IPS-15b (cell line): ENCODE measurements at regions not wholly inside any gene's neighbourhood (a gene's known extent, or its start where the extent isn't known, plus 50 kb on each side); places are given as distances from the start of the nearest gene placed in this dataset.
A peak's percentile ranks its signal among the peaks of the same experiment; 100 is the strongest.

Source experiments
- H3K27me3 ChIP-seq: one replicate; pipeline ENCODE4 v1.6.1; 2013; ENCODE audit warnings: low read length; ENCODE audit not compliant: control insufficient read depth, insufficient read depth
- H3K36me3 ChIP-seq: one replicate; pipeline ENCODE4 v1.6.1; 2013; ENCODE audit warnings: low read length; ENCODE audit not compliant: control insufficient read depth, insufficient read depth
- H3K4me1 ChIP-seq: one replicate; pipeline ENCODE4 v1.6.1; 2013; ENCODE audit warnings: mild to moderate bottlenecking, low read length; ENCODE audit not compliant: control insufficient read depth, insufficient read depth
- H3K4me3 ChIP-seq: one replicate; pipeline ENCODE4 v1.5.1; 2013; ENCODE audit warnings: low read depth, low read length
- H3K9ac ChIP-seq: one replicate; pipeline ENCODE4 v1.6.1; 2013; ENCODE audit warnings: low read depth, mild to moderate bottlenecking, low read length
- H3K9me3 ChIP-seq: one replicate; pipeline ENCODE4 v1.6.1; 2013; ENCODE audit warnings: mild to moderate bottlenecking, low read length; ENCODE audit not compliant: control insufficient read depth, insufficient read depth

- no peaks in the 10 kb centered on the region for H3K27me3 ChIP-seq
- H3K9ac ChIP-seq = no peak overlapping the region
- no peaks in the 10 kb centered on the region for H3K9me3 ChIP-seq
- H3K4me1 ChIP-seq = no peaks in the 10 kb centered on the region
- H3K4me3 ChIP-seq = no peak overlapping the region
- no peaks in the 10 kb centered on the region for H3K36me3 ChIP-seq
Measured at GRCh38 chr11:112553205-112553731, 292.6 kb upstream of the PLET1 start.

GRCh38 chr11:112554586-112554985 lies 293.9 kb upstream of the PLET1 start:
- Histone ChIP-seq H3K9ac (no peak overlapping the region), H3K9me3 (no peaks in the 10 kb centered on the region), H3K4me1 (no peaks in the 10 kb centered on the region), H3K4me3 (no peak overlapping the region), H3K27me3 (no peaks in the 10 kb centered on the region), H3K36me3 (no peaks in the 10 kb centered on the region)

- Histone ChIP-seq H3K36me3 (no peaks in the 10 kb centered on the region), H3K9ac (peak overlapping the region; percentile 9), H3K4me1 (no peaks in the 10 kb centered on the region), H3K27me3 (no peaks in the 10 kb centered on the region), H3K9me3 (no peaks in the 10 kb centered on the region), H3K4me3 (no peak overlapping the region)
Measured at GRCh38 chr11:112555491-112556364, 295.1 kb upstream of the PLET1 start.

GRCh38 chr11:112558691-112559090 lies 298.0 kb upstream of the PLET1 start:
- Histone ChIP-seq H3K4me3 (no peak overlapping the region), H3K27me3 (no peaks in the 10 kb centered on the region), H3K4me1 (no peaks in the 10 kb centered on the region), H3K9me3 (no peaks in the 10 kb centered on the region), H3K36me3 (no peaks in the 10 kb centered on the region), H3K9ac (no peak overlapping the region)

DNA sequence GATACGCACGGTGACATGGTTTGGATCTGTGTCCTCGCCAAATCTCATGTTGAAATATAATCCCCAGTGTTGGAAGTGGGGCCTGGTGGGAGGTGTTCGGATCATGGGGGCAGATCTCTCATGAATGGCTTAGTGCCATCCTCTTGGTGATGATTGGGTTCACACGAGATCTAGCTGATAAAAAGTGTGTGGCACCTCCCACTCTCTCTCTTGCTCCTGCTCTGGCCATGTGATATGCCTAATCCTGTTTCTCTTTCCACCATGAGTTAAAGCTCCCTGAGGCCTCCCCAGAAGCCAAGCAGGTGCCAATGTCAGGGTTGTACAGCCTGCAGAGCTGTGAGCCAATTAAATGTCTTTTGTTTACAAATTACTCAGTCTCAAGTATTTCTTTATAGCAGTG lies 303.1 kb upstream of the PLET1 start:
- H3K27me3 ChIP-seq = no peaks in the 10 kb centered on the region
- H3K9me3 ChIP-seq = no peaks in the 10 kb centered on the region
- H3K9ac ChIP-seq = no peak overlapping the region
- no peaks in the 10 kb centered on the region for H3K4me1 ChIP-seq
- H3K4me3 ChIP-seq = no peak overlapping the region
- H3K36me3 ChIP-seq = no peaks in the 10 kb centered on the region

- Histone ChIP-seq H3K36me3 (no peaks in the 10 kb centered on the region), H3K9me3 (no peaks in the 10 kb centered on the region), H3K9ac (no peak overlapping the region), H3K27me3 (no peaks in the 10 kb centered on the region), H3K4me1 (no peaks in the 10 kb centered on the region), H3K4me3 (no peak overlapping the region)
Measured at GRCh38 chr11:112564228-112564955, 303.7 kb upstream of the PLET1 start.

- H3K9ac ChIP-seq = no peak overlapping the region
- H3K36me3 ChIP-seq = no peaks in the 10 kb centered on the region
- H3K9me3 ChIP-seq = no peaks in the 10 kb centered on the region
- no peak overlapping the region for H3K4me3 ChIP-seq
- no peaks in the 10 kb centered on the region for H3K27me3 ChIP-seq
- no peaks in the 10 kb centered on the region for H3K4me1 ChIP-seq
Measured at GRCh38 chr11:112565551-112565950, 304.9 kb upstream of the PLET1 start.

DNA sequence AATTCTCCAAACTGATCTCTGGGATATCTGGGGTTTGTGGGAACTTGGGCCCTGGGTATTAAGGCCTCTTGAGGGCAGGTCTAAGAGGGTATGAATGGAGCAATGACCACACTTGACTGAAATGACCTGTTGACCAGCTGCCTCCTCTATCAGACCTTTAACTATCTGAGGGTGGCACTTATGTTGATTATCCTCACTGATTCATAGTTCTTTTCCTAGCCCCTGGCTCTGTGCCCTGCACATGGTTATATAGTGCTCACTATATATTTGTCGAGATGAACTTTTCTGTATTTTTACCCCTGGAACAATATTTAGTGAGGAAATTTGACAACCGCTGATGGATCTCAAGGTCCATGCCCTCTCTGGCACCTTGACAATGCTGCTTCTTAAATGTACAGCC lies 305.5 kb upstream of the PLET1 start:
- H3K36me3 ChIP-seq = no peaks in the 10 kb centered on the region
- no peaks in the 10 kb centered on the region for H3K4me1 ChIP-seq
- no peaks in the 10 kb centered on the region for H3K9me3 ChIP-seq
- H3K9ac ChIP-seq = no peak overlapping the region
- H3K27me3 ChIP-seq = no peaks in the 10 kb centered on the region
- no peak overlapping the region for H3K4me3 ChIP-seq

DNA sequence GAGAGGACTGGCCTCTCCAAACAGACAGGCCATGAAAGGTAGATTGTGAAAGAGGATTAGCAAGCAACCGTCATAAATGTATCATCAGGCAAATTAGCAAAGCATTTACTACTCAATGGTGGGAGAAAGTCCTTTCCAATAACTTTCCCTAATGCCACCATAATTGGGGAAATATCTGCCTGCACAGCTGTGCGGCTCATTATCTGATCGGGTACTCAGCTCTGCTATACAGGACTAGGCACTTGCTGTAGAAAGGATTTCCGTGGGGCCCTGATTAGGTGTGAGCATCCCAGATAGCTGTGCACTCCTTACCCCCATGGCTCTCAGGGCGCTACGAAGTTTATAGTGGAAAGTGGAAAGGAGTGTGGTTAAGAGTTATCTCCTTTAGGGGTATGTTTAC lies 309.7 kb upstream of the PLET1 start:
- Histone ChIP-seq H3K9ac (no peak overlapping the region), H3K4me1 (no peaks in the 10 kb centered on the region), H3K27me3 (no peaks in the 10 kb centered on the region), H3K9me3 (no peaks in the 10 kb centered on the region), H3K36me3 (no peaks in the 10 kb centered on the region), H3K4me3 (no peak overlapping the region)

- no peaks in the 10 kb centered on the region for H3K36me3 ChIP-seq
- H3K27me3 ChIP-seq = no peaks in the 10 kb centered on the region
- no peak overlapping the region for H3K9ac ChIP-seq
- H3K4me1 ChIP-seq = no peaks in the 10 kb centered on the region
- H3K4me3 ChIP-seq = no peak overlapping the region
- H3K9me3 ChIP-seq = no peaks in the 10 kb centered on the region
Measured at GRCh38 chr11:112579282-112579681, 318.6 kb upstream of the PLET1 start.

DNA sequence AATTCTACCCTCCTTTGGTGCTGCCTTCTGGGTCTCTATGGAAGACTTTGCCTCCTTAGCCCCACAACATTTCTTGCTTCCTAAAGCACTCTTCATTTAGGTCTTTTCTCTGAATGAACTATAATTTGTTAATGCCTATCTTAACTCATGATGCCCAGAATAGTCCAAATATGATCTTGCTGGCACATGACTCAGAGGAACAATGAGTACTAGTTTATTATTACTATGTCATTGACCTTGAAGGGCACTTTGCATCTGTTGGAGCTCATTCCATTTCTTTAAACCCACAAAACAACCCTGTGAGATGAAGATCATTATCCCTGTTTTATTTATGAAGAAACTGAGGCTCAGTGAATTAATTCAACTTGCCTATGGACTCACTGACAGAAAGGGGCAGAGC lies 320.2 kb upstream of the PLET1 start:
- H3K9ac ChIP-seq = no peak overlapping the region
- no peaks in the 10 kb centered on the region for H3K36me3 ChIP-seq
- H3K27me3 ChIP-seq = no peaks in the 10 kb centered on the region
- no peak overlapping the region for H3K4me3 ChIP-seq
- H3K9me3 ChIP-seq = no peaks in the 10 kb centered on the region
- H3K4me1 ChIP-seq = peaks cover 2% of the 10 kb centered on the region

DNA sequence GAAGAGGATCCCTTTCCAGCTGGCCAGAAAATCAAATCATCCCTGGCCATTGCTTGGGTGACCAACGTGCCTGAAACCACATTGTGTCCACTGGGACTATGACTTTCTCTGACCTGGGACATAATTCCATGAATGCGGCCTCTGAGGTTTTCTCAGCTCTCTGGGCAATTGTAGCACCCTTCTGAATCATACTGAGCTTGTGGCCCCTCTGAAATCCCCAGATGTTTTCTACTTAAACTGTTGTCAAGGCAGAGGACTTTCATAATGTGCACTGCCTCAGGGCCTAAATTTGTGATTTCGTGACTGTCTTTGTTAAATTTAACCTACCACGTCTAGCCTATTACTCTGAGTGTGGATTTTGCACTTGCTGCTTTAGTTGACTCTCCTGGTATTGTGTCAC lies 321.1 kb upstream of the PLET1 start:
- H3K36me3 ChIP-seq = no peaks in the 10 kb centered on the region
- H3K4me3 ChIP-seq = no peak overlapping the region
- peaks cover 2% of the 10 kb centered on the region for H3K4me1 ChIP-seq
- no peak overlapping the region for H3K9ac ChIP-seq
- H3K9me3 ChIP-seq = no peaks in the 10 kb centered on the region
- no peaks in the 10 kb centered on the region for H3K27me3 ChIP-seq
